ENCODE measurements at regions not wholly inside any gene's neighbourhood (a gene's known extent, or its start where the extent isn't known, plus 50 kb on each side); places are given as distances from the start of the nearest gene placed in this dataset.

GRCh38 chr6:121505284-121505683, 69.8 kb downstream of the GJA1 start:
- Histone ChIP-seq H3K14ac (ENCODE audit: insufficient read depth, low read length) (no peak overlapping the region), H4K5ac (ENCODE audit: insufficient read length, low read depth, low read length) (no peak overlapping the region), H2AFZ (ENCODE audit: low read length) (no peak overlapping the region), H3K23ac (ENCODE audit: insufficient read length, low read depth, low read length) (no peak overlapping the region), H3K56ac (ENCODE audit: insufficient read length, low read depth, low read length) (no peak overlapping the region), H4K91ac (ENCODE audit: insufficient read length, low read depth, low read length) (no peak overlapping the region), H3T11ph (ENCODE audit: low read length) (no peak overlapping the region), H3K4ac (ENCODE audit: low read depth, low read length) (no peak overlapping the region), H3K27me3 (ENCODE audit: insufficient read depth, low read length) (no peaks in the 10 kb centered on the region), H2BK5ac (ENCODE audit: insufficient read length, low read length) (no peak overlapping the region), H3K79me2 (ENCODE audit: insufficient read depth, low read length) (no peaks in the 10 kb centered on the region), H3K9me3 (ENCODE audit: control insufficient read depth, low read depth, low read length) (no peaks in the 10 kb centered on the region), H4K20me1 (ENCODE audit: control insufficient read depth, insufficient read depth, insufficient read length) (no peaks in the 10 kb centered on the region), H2AK5ac (ENCODE audit: insufficient read length, low read length) (no peak overlapping the region), H2BK20ac (ENCODE audit: low read depth, low read length, poor library complexity, severe bottlenecking) (no peak overlapping the region), H2BK120ac (ENCODE audit: low read depth, low read length, poor library complexity, severe bottlenecking) (no peak overlapping the region), H3K23me2 (ENCODE audit: insufficient read length, low read depth, low read length, poor library complexity, severe bottlenecking) (no peaks in the 10 kb centered on the region), H3K79me1 (ENCODE audit: insufficient read depth, low read depth, low read length, poor library complexity, severe bottlenecking) (no peaks in the 10 kb centered on the region), H3K4me2 (ENCODE audit: insufficient read depth, insufficient read length, low read length) (no peak overlapping the region), H3K9ac (ENCODE audit: extremely low read depth, insufficient read length, low read length) (no peak overlapping the region), H4K8ac (replicated peaks; ENCODE audit: insufficient read length, low read depth, low read length) (no peak overlapping the region), H2BK12ac (ENCODE audit: insufficient read length, low read depth, low read length) (no peak overlapping the region), H3K27ac (ENCODE audit: insufficient read length, low read depth, low read length) (no peak overlapping the region), H2BK15ac (ENCODE audit: low read depth, low read length) (no peak overlapping the region), H3K18ac (ENCODE audit: insufficient read length, low read depth, low read length) (no peak overlapping the region), H3K4me1 (ENCODE audit: insufficient read depth, low read length) (no peaks in the 10 kb centered on the region)
- no peaks in the 10 kb centered on the region for H3K27me3 Mint-ChIP-seq (ENCODE audit: low read depth)
- 0 out of 4 replicates have a peak, but pooled peaks cover 2% of the 10 kb centered on the region in 2 experiments for H3K4me1 Mint-ChIP-seq
- TF ChIP-seq CTCF (conservative IDR thresholded peaks at IDR 0.05) = no peak
- DNase-seq = no peak
- H3K36me3 Mint-ChIP-seq (ENCODE audit: insufficient read depth in 1 of 3, low read depth in 3 of 3) = no peaks in the 10 kb centered on the region
- peak overlapping the region in 1 of 3 experiments; percentile 87; a peak in 2 of 7 replicates for H3K27ac Mint-ChIP-seq
- no peak overlapping the region for H3K4me3 Mint-ChIP-seq
- WGBS (ENCODE audit: extremely low coverage, insufficient read length, low lambda C conversion rate) = no CpG with 5 or more reads among the region's 2 CpGs
- no peaks in the 10 kb centered on the region for H3K9me3 Mint-ChIP-seq

All from H9 (cell line).